Cardiac fibroblast (primary cell): ENCODE measurements at regions not wholly inside any gene's neighbourhood (a gene's known extent, or its start where the extent isn't known, plus 50 kb on each side); places are given as distances from the start of the nearest gene placed in this dataset.

Experiments
- DNase-seq, 2 donors: peaks; one replicate each; pipeline versions ENCODE4 v3.0.0 to v3.0.0-alpha.2; 2010; ENCODE audit warnings: low read depth in 2 of 2
- H3K4me3 ChIP-seq, 2 donors: replicated peaks in 1 of 2; 1 replicate in 1 of 2; 2 replicates in 1 of 2; pipeline ENCODE4 v1.5.1; 2011; ENCODE audit warnings: low read depth in 2 of 2, low read length in 2 of 2, mild to moderate bottlenecking in 2 of 2, moderate library complexity in 1 of 2
- CTCF ChIP-seq: IDR thresholded peaks from one replicate; pipeline ENCODE4 v1.5.1; 2011; ENCODE audit warnings: low read depth, mild to moderate bottlenecking, low read length, inconsistent platforms

GRCh38 chr22:22954656-22955055, 67.0 kb downstream of the IGLL5 start:
- peak; percentile 20 for TF ChIP-seq CTCF
- no peak overlapping the region for H3K4me3 ChIP-seq
- no peak for DNase-seq

- no peak for DNase-seq
- no peak overlapping the region for H3K4me3 ChIP-seq
- TF ChIP-seq CTCF: no peak
These were observed 67.7 kb downstream of the IGLL5 start for GRCh38 chr22:22955276-22955798.

- DNase-seq: peak; percentile 80 to 81
- TF ChIP-seq CTCF: peak; percentile 86
- H3K4me3 ChIP-seq: no peak overlapping the region
These were observed 68.4 kb downstream of the IGLL5 start for GRCh38 chr22:22955866-22956535.

GRCh38 chr22:22957090-22957489, 69.5 kb downstream of the IGLL5 start:
- no peak for TF ChIP-seq CTCF
- H3K4me3 ChIP-seq: no peak overlapping the region
- DNase-seq: no peak

GRCh38 chr22:22958621-22959020, 71.0 kb downstream of the IGLL5 start:
- no peak for DNase-seq
- no peak overlapping the region for H3K4me3 ChIP-seq
- TF ChIP-seq CTCF: no peak

- TF ChIP-seq CTCF: peak; percentile 76
- no peak overlapping the region for H3K4me3 ChIP-seq
- peak; percentile 74 to 82 for DNase-seq
These were observed 71.7 kb downstream of the IGLL5 start for GRCh38 chr22:22959147-22959827.
